Stimulated activated memory B cell treated with anti-CD40 and anti-IgM and Interleukin-4, amounts not matched to agents 10 μg/mL and 1 μg/mL and 100 μg/mL, for 72 hours (primary cell): ENCODE measurements at regions not wholly inside any gene's neighbourhood (a gene's known extent, or its start where the extent isn't known, plus 50 kb on each side); places are given as distances from the start of the nearest gene placed in this dataset.
A peak's percentile ranks its signal among the peaks of the same experiment; 100 is the strongest.

ENCODE experiments used
- ATAC-seq: fragments of 150-1000 bp; cut with Tn5 transposase; 2 replicates; pipeline ENCODE4 v1.10.0; 2021
- H3K27ac Mint-ChIP-seq: one replicate; pipeline ENCODE4 v1.8.0; 2022; ENCODE audit warnings: mild to moderate bottlenecking, mixed read lengths
- H3K27me3 Mint-ChIP-seq: one replicate; pipeline ENCODE4 v1.8.0; 2022; ENCODE audit warnings: mixed read lengths
- H3K36me3 Mint-ChIP-seq: one replicate; pipeline ENCODE4 v1.8.0; 2022; ENCODE audit warnings: mixed read lengths
- H3K4me1 Mint-ChIP-seq: one replicate; pipeline ENCODE4 v1.8.0; 2022; ENCODE audit warnings: mixed read lengths
- H3K4me3 Mint-ChIP-seq: one replicate; pipeline ENCODE4 v1.8.0; 2022; ENCODE audit warnings: mild to moderate bottlenecking, moderate library complexity, mixed read lengths
- H3K9me3 Mint-ChIP-seq: one replicate; pipeline ENCODE4 v1.8.0; 2022; ENCODE audit warnings: mixed read lengths

- Mint-ChIP-seq H3K27ac (no peak overlapping the region), H3K4me3 (no peak overlapping the region), H3K36me3 (no peaks in the 10 kb centered on the region), H3K4me1 (no peaks in the 10 kb centered on the region), H3K9me3 (peaks cover 4% of the 10 kb centered on the region), H3K27me3 (peaks cover 34% of the 10 kb centered on the region)
- ATAC-seq, result no peak
Observed at GRCh38 chr12:13695781-13696180, 285.6 kb downstream of the GRIN2B start.

GRCh38 chr12:13692332-13692731, 289.1 kb downstream of the GRIN2B start:
- ATAC-seq, result no peak
- Mint-ChIP-seq H3K9me3 (peaks cover 4% of the 10 kb centered on the region), H3K36me3 (no peaks in the 10 kb centered on the region), H3K27ac (no peak overlapping the region), H3K27me3 (peaks cover 36% of the 10 kb centered on the region), H3K4me1 (no peaks in the 10 kb centered on the region), H3K4me3 (no peak overlapping the region)

- H3K36me3 Mint-ChIP-seq, result no peaks in the 10 kb centered on the region
- no peak overlapping the region for H3K27ac Mint-ChIP-seq
- H3K9me3 Mint-ChIP-seq, result peaks cover 4% of the 10 kb centered on the region
- no peaks in the 10 kb centered on the region for H3K4me1 Mint-ChIP-seq
- no peak for ATAC-seq
- peaks cover 33% of the 10 kb centered on the region for H3K27me3 Mint-ChIP-seq
- H3K4me3 Mint-ChIP-seq, result no peak overlapping the region
Observed at GRCh38 chr12:13691598-13691997, 289.8 kb downstream of the GRIN2B start.

- Mint-ChIP-seq H3K27me3 (peaks cover 17% of the 10 kb centered on the region), H3K27ac (no peak overlapping the region), H3K9me3 (no peaks in the 10 kb centered on the region), H3K4me1 (no peaks in the 10 kb centered on the region), H3K36me3 (no peaks in the 10 kb centered on the region), H3K4me3 (no peak overlapping the region)
- ATAC-seq, result no peak
Observed at GRCh38 chr12:13687633-13688032, 293.8 kb downstream of the GRIN2B start.

- Mint-ChIP-seq H3K36me3 (no peaks in the 10 kb centered on the region), H3K4me1 (no peaks in the 10 kb centered on the region), H3K9me3 (no peaks in the 10 kb centered on the region), H3K27ac (no peak overlapping the region), H3K27me3 (peaks cover 17% of the 10 kb centered on the region), H3K4me3 (no peak overlapping the region)
- ATAC-seq, result no peak
Observed at GRCh38 chr12:13686260-13686659, 295.1 kb downstream of the GRIN2B start.

- no peaks in the 10 kb centered on the region for H3K4me1 Mint-ChIP-seq
- no peak overlapping the region for H3K27ac Mint-ChIP-seq
- H3K36me3 Mint-ChIP-seq, result no peaks in the 10 kb centered on the region
- no peak for ATAC-seq
- no peak overlapping the region for H3K4me3 Mint-ChIP-seq
- no peaks in the 10 kb centered on the region for H3K9me3 Mint-ChIP-seq
- H3K27me3 Mint-ChIP-seq, result no peaks in the 10 kb centered on the region
Observed at GRCh38 chr12:13680916-13681315, 300.5 kb downstream of the GRIN2B start.

- Mint-ChIP-seq H3K36me3 (no peaks in the 10 kb centered on the region), H3K9me3 (no peaks in the 10 kb centered on the region), H3K27ac (no peak overlapping the region), H3K4me1 (no peaks in the 10 kb centered on the region), H3K4me3 (no peak overlapping the region), H3K27me3 (peaks cover 10% of the 10 kb centered on the region)
- ATAC-seq, result no peak
Observed at GRCh38 chr12:13676880-13677279, 304.5 kb downstream of the GRIN2B start.

- Mint-ChIP-seq H3K4me3 (no peak overlapping the region), H3K9me3 (no peaks in the 10 kb centered on the region), H3K36me3 (no peaks in the 10 kb centered on the region), H3K4me1 (no peaks in the 10 kb centered on the region), H3K27ac (no peak overlapping the region), H3K27me3 (peaks cover 45% of the 10 kb centered on the region)
- ATAC-seq, result no peak
Observed at GRCh38 chr12:13670285-13670866, 311.0 kb downstream of the GRIN2B start.

- no peak overlapping the region for H3K27ac Mint-ChIP-seq
- ATAC-seq, result no peak
- no peak overlapping the region for H3K4me3 Mint-ChIP-seq
- H3K36me3 Mint-ChIP-seq, result no peaks in the 10 kb centered on the region
- H3K27me3 Mint-ChIP-seq, result peaks cover 45% of the 10 kb centered on the region
- H3K9me3 Mint-ChIP-seq, result no peaks in the 10 kb centered on the region
- no peaks in the 10 kb centered on the region for H3K4me1 Mint-ChIP-seq
Observed at GRCh38 chr12:13668880-13669279, 312.5 kb downstream of the GRIN2B start.

GRCh38 chr12:13666806-13667205, 314.6 kb downstream of the GRIN2B start:
- Mint-ChIP-seq H3K36me3 (no peaks in the 10 kb centered on the region), H3K4me3 (no peak overlapping the region), H3K27me3 (peaks cover 34% of the 10 kb centered on the region), H3K4me1 (no peaks in the 10 kb centered on the region), H3K9me3 (no peaks in the 10 kb centered on the region), H3K27ac (no peak overlapping the region)
- ATAC-seq, result no peak

GRCh38 chr12:13661005-13661887, 320.2 kb downstream of the GRIN2B start:
- ATAC-seq, result peak; percentile 70
- H3K4me3 Mint-ChIP-seq, result no peak overlapping the region
- H3K27me3 Mint-ChIP-seq, result peaks cover 5% of the 10 kb centered on the region
- H3K27ac Mint-ChIP-seq, result no peak overlapping the region
- no peaks in the 10 kb centered on the region for H3K9me3 Mint-ChIP-seq
- peaks cover 14% of the 10 kb centered on the region for H3K4me1 Mint-ChIP-seq
- H3K36me3 Mint-ChIP-seq, result no peaks in the 10 kb centered on the region

GRCh38 chr12:13654456-13654855, 326.9 kb downstream of the GRIN2B start:
- no peaks in the 10 kb centered on the region for H3K36me3 Mint-ChIP-seq
- H3K4me1 Mint-ChIP-seq, result peaks cover 6% of the 10 kb centered on the region
- no peak for ATAC-seq
- H3K27me3 Mint-ChIP-seq, result no peaks in the 10 kb centered on the region
- no peak overlapping the region for H3K4me3 Mint-ChIP-seq
- H3K9me3 Mint-ChIP-seq, result no peaks in the 10 kb centered on the region
- no peak overlapping the region for H3K27ac Mint-ChIP-seq

GRCh38 chr12:13652105-13652504, 329.3 kb downstream of the GRIN2B start:
- H3K36me3 Mint-ChIP-seq, result no peaks in the 10 kb centered on the region

GRCh38 chr12:13635709-13636108, 345.7 kb downstream of the GRIN2B start:
- no peaks in the 10 kb centered on the region for H3K4me1 Mint-ChIP-seq
- H3K4me3 Mint-ChIP-seq, result no peak overlapping the region
- no peak overlapping the region for H3K27ac Mint-ChIP-seq
- H3K36me3 Mint-ChIP-seq, result no peaks in the 10 kb centered on the region
- H3K9me3 Mint-ChIP-seq, result no peaks in the 10 kb centered on the region
- H3K27me3 Mint-ChIP-seq, result no peaks in the 10 kb centered on the region
- ATAC-seq, result no peak

More at GRCh38 chr12:13652105-13652504, 329.3 kb downstream of the GRIN2B start:
- H3K9me3 Mint-ChIP-seq, result no peaks in the 10 kb centered on the region
- no peak overlapping the region for H3K27ac Mint-ChIP-seq
- ATAC-seq, result no peak
- no peaks in the 10 kb centered on the region for H3K27me3 Mint-ChIP-seq
- H3K4me3 Mint-ChIP-seq, result no peak overlapping the region
- no peaks in the 10 kb centered on the region for H3K4me1 Mint-ChIP-seq

- ATAC-seq, result no peak
- no peaks in the 10 kb centered on the region for H3K36me3 Mint-ChIP-seq
- no peak overlapping the region for H3K4me3 Mint-ChIP-seq
- no peaks in the 10 kb centered on the region for H3K4me1 Mint-ChIP-seq
- no peaks in the 10 kb centered on the region for H3K9me3 Mint-ChIP-seq
- no peak overlapping the region for H3K27ac Mint-ChIP-seq
- H3K27me3 Mint-ChIP-seq, result no peaks in the 10 kb centered on the region
Observed at GRCh38 chr12:13631873-13632272, 349.5 kb downstream of the GRIN2B start.

- H3K4me1 Mint-ChIP-seq, result no peaks in the 10 kb centered on the region
- ATAC-seq, result no peak
- no peaks in the 10 kb centered on the region for H3K9me3 Mint-ChIP-seq
- H3K36me3 Mint-ChIP-seq, result no peaks in the 10 kb centered on the region
- no peaks in the 10 kb centered on the region for H3K27me3 Mint-ChIP-seq
- no peak overlapping the region for H3K4me3 Mint-ChIP-seq
- H3K27ac Mint-ChIP-seq, result no peak overlapping the region
Observed at GRCh38 chr12:13630354-13630753, 351.0 kb downstream of the GRIN2B start.
